ENCODE measurements at regions not wholly inside any gene's neighbourhood (a gene's known extent, or its start where the extent isn't known, plus 50 kb on each side); places are given as distances from the start of the nearest gene placed in this dataset.

DNA sequence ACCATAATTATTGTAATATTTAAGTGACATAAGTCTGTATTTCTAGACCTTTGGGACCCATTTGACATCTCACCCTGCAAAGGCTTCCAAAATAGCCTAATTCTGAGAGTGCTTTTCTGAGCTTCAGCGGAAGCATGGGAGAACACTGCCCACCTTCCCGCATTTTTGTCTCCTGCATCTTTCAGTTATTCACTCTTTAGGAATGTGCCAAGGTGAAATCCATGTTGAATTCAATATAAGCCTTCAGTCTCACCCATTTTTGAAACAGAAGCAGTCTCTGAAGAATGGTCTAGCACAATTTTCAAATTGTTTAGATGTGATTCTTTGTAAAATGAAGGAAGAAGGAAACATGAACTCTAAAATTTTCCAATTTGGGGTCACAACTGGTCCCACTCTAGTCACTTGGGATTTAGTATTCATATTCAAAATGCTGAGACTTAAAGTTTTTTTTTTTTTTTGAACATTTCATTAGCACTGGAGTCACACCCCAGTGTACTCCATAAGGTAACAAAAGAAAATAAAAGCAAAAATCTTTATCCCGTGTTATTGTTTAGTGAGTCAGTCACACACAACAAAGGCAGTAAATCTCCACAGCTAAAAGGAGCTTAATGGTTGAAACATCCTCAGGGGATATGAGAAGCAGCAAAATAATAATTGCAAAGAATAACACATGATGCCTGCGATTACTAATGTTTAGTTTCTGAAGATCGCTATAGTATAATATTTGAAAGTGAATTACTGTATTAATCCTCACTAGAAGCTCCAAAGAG, 479.9 kb upstream of the BTBD3 start:
- Histone ChIP-seq H3K36me3 (no peaks in the 10 kb centered on the region), H3K4me1 (no peaks in the 10 kb centered on the region), H3K27ac (no peak overlapping the region), H3K9me3 (no peaks in the 10 kb centered on the region), H3K4me3 (no peak overlapping the region), H3K27me3 (no peaks in the 10 kb centered on the region)
- TF ChIP-seq, protein P1, sequence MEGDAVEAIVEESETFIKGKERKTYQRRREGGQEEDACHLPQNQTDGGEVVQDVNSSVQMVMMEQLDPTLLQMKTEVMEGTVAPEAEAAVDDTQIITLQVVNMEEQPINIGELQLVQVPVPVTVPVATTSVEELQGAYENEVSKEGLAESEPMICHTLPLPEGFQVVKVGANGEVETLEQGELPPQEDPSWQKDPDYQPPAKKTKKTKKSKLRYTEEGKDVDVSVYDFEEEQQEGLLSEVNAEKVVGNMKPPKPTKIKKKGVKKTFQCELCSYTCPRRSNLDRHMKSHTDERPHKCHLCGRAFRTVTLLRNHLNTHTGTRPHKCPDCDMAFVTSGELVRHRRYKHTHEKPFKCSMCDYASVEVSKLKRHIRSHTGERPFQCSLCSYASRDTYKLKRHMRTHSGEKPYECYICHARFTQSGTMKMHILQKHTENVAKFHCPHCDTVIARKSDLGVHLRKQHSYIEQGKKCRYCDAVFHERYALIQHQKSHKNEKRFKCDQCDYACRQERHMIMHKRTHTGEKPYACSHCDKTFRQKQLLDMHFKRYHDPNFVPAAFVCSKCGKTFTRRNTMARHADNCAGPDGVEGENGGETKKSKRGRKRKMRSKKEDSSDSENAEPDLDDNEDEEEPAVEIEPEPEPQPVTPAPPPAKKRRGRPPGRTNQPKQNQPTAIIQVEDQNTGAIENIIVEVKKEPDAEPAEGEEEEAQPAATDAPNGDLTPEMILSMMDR (IDR thresholded peaks at IDR 0.05), result no peak
- no peak for TF ChIP-seq POLR2A (IDR thresholded peaks at IDR 0.05)
- no peak for DNase-seq
- intact Hi-C loops (cut with DNase I; ENCODE audit: low total_unique reads), result no loop called here

DNA sequence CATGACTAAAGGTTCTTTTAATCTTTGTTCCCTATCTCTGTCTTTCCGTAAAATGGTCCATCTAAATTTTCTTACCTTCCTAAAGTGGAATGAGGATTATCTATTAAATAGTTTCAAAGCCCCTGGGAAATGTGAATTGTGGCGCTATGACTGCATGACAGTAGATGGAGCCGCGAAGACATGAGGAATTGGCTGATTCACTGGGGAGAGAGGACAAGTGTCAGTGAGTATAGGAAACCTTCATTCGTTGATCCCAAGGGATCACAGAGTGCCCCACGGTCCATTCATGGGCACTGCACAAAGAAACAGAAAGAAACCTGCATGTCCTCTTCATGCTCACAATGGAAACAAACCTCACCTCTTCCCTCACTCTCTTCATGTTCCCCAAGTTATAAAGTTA, 479.3 kb upstream of the BTBD3 start:
- H3K4me1 ChIP-seq, result no peaks in the 10 kb centered on the region
- intact Hi-C loops (cut with DNase I; ENCODE audit: low total_unique reads), result no loop called here
- H3K9me3 ChIP-seq, result no peaks in the 10 kb centered on the region
- no peak overlapping the region for H3K4me3 ChIP-seq
- no peak overlapping the region for H3K27ac ChIP-seq
- no peaks in the 10 kb centered on the region for H3K36me3 ChIP-seq
- no peak for TF ChIP-seq POLR2A (IDR thresholded peaks at IDR 0.05)
- TF ChIP-seq, protein P1 (IDR thresholded peaks at IDR 0.05), result no peak
- DNase-seq, result no peak
- no peaks in the 10 kb centered on the region for H3K27me3 ChIP-seq

DNA sequence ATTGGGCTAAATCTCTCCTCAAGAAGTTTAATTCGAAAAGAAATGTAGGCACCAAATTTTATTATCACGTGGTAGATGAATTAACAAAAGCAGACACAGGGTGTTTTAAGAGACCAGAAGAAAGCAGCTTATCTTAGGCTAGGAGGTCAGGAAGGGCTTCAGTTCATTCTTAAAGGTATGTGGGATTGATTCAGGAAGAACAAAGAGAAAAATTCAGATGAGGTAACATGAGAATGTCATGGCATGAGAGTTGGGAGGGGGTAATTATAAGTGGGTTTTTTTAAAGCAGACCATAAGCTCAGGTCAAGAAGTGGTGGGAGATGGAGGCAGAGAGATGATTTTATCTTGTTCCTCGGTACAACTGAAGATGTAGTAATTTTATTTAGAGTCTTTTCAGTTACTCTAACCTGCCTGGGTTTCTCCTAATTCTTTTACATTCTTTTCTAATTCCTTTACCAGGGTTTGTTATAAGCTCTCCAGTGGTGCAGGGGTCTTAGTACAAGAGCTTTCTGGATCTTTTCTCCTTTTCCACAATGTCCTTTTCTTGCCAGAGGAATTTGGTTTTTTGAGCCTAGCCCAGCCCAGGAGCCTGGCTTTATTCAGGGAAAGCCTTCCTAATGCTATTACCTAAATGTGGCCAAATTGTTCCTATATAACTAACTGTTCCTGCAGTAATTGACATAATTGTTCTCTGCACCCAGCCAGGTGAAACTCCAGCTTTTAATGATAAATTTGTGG, 474.1 kb upstream of the BTBD3 start:
- H3K36me3 ChIP-seq, result no peaks in the 10 kb centered on the region
- intact Hi-C loops (cut with DNase I; ENCODE audit: low total_unique reads), result no loop called here
- no peak overlapping the region for H3K27ac ChIP-seq
- H3K9me3 ChIP-seq, result no peaks in the 10 kb centered on the region
- no peak overlapping the region for H3K4me3 ChIP-seq
- no peaks in the 10 kb centered on the region for H3K27me3 ChIP-seq
- no peak for DNase-seq
- no peaks in the 10 kb centered on the region for H3K4me1 ChIP-seq
- TF ChIP-seq, protein P1 (IDR thresholded peaks at IDR 0.05), result no peak

DNA sequence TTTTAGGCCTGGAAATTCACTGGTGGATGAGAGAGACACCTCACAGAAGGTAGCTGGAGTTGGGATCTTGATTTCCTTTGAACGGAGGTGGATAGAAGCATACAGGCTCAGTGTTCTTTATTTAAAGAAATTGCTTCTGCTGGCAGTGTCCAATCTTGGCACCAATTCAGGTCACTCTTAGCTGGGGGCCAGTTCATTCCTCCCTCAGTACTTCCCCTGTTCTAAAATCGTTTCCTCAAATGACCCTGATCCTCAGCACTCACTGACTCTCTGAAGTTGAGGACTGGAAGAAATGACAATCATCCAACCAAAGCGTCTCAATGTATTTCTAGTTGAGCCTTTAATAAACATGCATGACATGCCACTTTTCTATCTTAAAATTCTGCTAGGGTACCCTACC, 472.5 kb upstream of the BTBD3 start:
- no peaks in the 10 kb centered on the region for H3K9me3 ChIP-seq
- no peak overlapping the region for H3K27ac ChIP-seq
- H3K4me1 ChIP-seq, result no peaks in the 10 kb centered on the region
- no peaks in the 10 kb centered on the region for H3K27me3 ChIP-seq
- no peak for TF ChIP-seq POLR2A (IDR thresholded peaks at IDR 0.05)
- TF ChIP-seq, protein P1 (IDR thresholded peaks at IDR 0.05), result no peak
- DNase-seq, result no peak
- H3K36me3 ChIP-seq, result no peaks in the 10 kb centered on the region
- H3K4me3 ChIP-seq, result no peak overlapping the region
- intact Hi-C loops (cut with DNase I; ENCODE audit: low total_unique reads), result no loop called here

DNA sequence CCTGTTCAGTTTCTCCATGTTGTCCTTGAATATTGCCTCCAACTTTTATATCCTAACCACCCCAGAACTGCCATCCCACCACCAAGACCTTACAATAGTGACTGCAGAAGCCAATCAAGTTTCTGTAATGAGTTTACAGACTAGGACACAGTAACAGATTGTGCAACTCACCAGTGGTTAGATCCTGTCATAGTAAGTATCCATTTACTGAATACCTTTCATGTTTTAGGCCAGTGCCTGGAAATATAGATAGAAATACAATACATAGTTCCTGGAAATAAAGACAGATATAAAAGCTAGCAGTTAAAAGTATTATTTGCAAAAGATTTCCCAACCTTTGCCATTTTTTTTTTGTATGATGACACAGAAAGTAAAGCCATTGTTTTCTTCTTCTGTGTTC, 471.8 kb upstream of the BTBD3 start:
- DNase-seq, result no peak
- Histone ChIP-seq H3K4me1 (no peaks in the 10 kb centered on the region), H3K27me3 (no peaks in the 10 kb centered on the region), H3K27ac (no peak overlapping the region), H3K9me3 (no peaks in the 10 kb centered on the region), H3K4me3 (no peak overlapping the region), H3K36me3 (no peaks in the 10 kb centered on the region)
- intact Hi-C loops (cut with DNase I; ENCODE audit: low total_unique reads), result no loop called here
- TF ChIP-seq, protein P1 (IDR thresholded peaks at IDR 0.05), result no peak
- no peak for TF ChIP-seq POLR2A (IDR thresholded peaks at IDR 0.05)

All from uterus (tissue), 3 donors.